ENCODE measurements at regions not wholly inside any gene's neighbourhood (a gene's known extent, or its start where the extent isn't known, plus 50 kb on each side); places are given as distances from the start of the nearest gene placed in this dataset.

- no peak for TF ChIP-seq EZH2 (IDR thresholded peaks at IDR 0.05; ENCODE audit: borderline replicate concordance, low read depth, low read length, severe bottlenecking)
- TF ChIP-seq, protein P1, sequence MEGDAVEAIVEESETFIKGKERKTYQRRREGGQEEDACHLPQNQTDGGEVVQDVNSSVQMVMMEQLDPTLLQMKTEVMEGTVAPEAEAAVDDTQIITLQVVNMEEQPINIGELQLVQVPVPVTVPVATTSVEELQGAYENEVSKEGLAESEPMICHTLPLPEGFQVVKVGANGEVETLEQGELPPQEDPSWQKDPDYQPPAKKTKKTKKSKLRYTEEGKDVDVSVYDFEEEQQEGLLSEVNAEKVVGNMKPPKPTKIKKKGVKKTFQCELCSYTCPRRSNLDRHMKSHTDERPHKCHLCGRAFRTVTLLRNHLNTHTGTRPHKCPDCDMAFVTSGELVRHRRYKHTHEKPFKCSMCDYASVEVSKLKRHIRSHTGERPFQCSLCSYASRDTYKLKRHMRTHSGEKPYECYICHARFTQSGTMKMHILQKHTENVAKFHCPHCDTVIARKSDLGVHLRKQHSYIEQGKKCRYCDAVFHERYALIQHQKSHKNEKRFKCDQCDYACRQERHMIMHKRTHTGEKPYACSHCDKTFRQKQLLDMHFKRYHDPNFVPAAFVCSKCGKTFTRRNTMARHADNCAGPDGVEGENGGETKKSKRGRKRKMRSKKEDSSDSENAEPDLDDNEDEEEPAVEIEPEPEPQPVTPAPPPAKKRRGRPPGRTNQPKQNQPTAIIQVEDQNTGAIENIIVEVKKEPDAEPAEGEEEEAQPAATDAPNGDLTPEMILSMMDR (IDR thresholded peaks at IDR 0.05; ENCODE audit: borderline replicate concordance, extremely low read depth, low read length, poor library complexity, severe bottlenecking), result no peak
- no peak overlapping the region for H3K4me3 ChIP-seq (ENCODE audit: low read depth in 1 of 2, low read length in 2 of 2)
- no peak overlapping the region for H3K4me2 ChIP-seq (ENCODE audit: insufficient read depth, low read length)
- H3K9me3 ChIP-seq (ENCODE audit: insufficient read depth, low read length, severe bottlenecking), result no peaks in the 10 kb centered on the region
- H3K4me1 ChIP-seq (ENCODE audit: insufficient read depth, low read length), result no peaks in the 10 kb centered on the region
- no peak overlapping the region for H3K27ac ChIP-seq (ENCODE audit: low read length)
- H2AFZ ChIP-seq (ENCODE audit: low read depth, low read length), result no peak overlapping the region
- no peak overlapping the region for H3K9ac ChIP-seq (ENCODE audit: low read depth, low read length)
- H3K79me2 ChIP-seq (ENCODE audit: insufficient read depth, low read length), result no peaks in the 10 kb centered on the region
- no peaks in the 10 kb centered on the region for H3K36me3 ChIP-seq (ENCODE audit: insufficient read depth, low read length)
- no peaks in the 10 kb centered on the region; the same call in 1 of the 2 replicates for H4K20me1 ChIP-seq (ENCODE audit: insufficient read depth, low read length)
- no peak for ATAC-seq (ENCODE audit: insufficient read depth, low read depth)
- H3K27me3 ChIP-seq (ENCODE audit: insufficient read depth, low read length, poor library complexity), result peaks cover 16% of the 10 kb centered on the region
- no peak for DNase-seq
These were observed 63.1 kb downstream of the SPATA19 start for GRCh38 chr11:133782116-133782725.

- no peak overlapping the region for H3K4me3 ChIP-seq (ENCODE audit: low read depth in 1 of 2, low read length in 2 of 2)
- DNase-seq, result no peak
- no peak overlapping the region for H3K27ac ChIP-seq (ENCODE audit: low read length)
- no peak overlapping the region for H3K9ac ChIP-seq (ENCODE audit: low read depth, low read length)
- no peaks in the 10 kb centered on the region for H3K79me2 ChIP-seq (ENCODE audit: insufficient read depth, low read length)
- H3K4me1 ChIP-seq (ENCODE audit: insufficient read depth, low read length), result no peaks in the 10 kb centered on the region
- H3K4me2 ChIP-seq (ENCODE audit: insufficient read depth, low read length), result no peak overlapping the region
- TF ChIP-seq EZH2 (IDR thresholded peaks at IDR 0.05; ENCODE audit: borderline replicate concordance, low read depth, low read length, severe bottlenecking), result no peak
- TF ChIP-seq, protein P1 (IDR thresholded peaks at IDR 0.05; ENCODE audit: borderline replicate concordance, extremely low read depth, low read length, poor library complexity, severe bottlenecking), result no peak
- no peak overlapping the region for H2AFZ ChIP-seq (ENCODE audit: low read depth, low read length)
- H3K9me3 ChIP-seq (ENCODE audit: insufficient read depth, low read length, severe bottlenecking), result no peaks in the 10 kb centered on the region
- H3K27me3 ChIP-seq (ENCODE audit: insufficient read depth, low read length, poor library complexity), result peaks cover 6% of the 10 kb centered on the region
- no peak for ATAC-seq (ENCODE audit: insufficient read depth, low read depth)
- no peaks in the 10 kb centered on the region; the same call in 1 of the 2 replicates for H4K20me1 ChIP-seq (ENCODE audit: insufficient read depth, low read length)
- H3K36me3 ChIP-seq (ENCODE audit: insufficient read depth, low read length), result no peaks in the 10 kb centered on the region
These were observed 67.2 kb downstream of the SPATA19 start for GRCh38 chr11:133778161-133778560.

GRCh38 chr11:133776671-133777367 lies 68.5 kb downstream of the SPATA19 start:
- H3K4me2 ChIP-seq (ENCODE audit: insufficient read depth, low read length), result no peak overlapping the region
- H3K4me3 ChIP-seq (ENCODE audit: low read depth in 1 of 2, low read length in 2 of 2), result no peak overlapping the region
- no peaks in the 10 kb centered on the region; the same call in 1 of the 2 replicates for H4K20me1 ChIP-seq (ENCODE audit: insufficient read depth, low read length)
- no peaks in the 10 kb centered on the region for H3K79me2 ChIP-seq (ENCODE audit: insufficient read depth, low read length)
- ATAC-seq (ENCODE audit: insufficient read depth, low read depth) (no peak), DNase-seq (no peak)
- TF ChIP-seq, protein P1 (IDR thresholded peaks at IDR 0.05; ENCODE audit: borderline replicate concordance, extremely low read depth, low read length, poor library complexity, severe bottlenecking), result no peak
- no peak for TF ChIP-seq EZH2 (IDR thresholded peaks at IDR 0.05; ENCODE audit: borderline replicate concordance, low read depth, low read length, severe bottlenecking)
- no peaks in the 10 kb centered on the region for H3K4me1 ChIP-seq (ENCODE audit: insufficient read depth, low read length)
- no peaks in the 10 kb centered on the region for H3K36me3 ChIP-seq (ENCODE audit: insufficient read depth, low read length)
- H3K9ac ChIP-seq (ENCODE audit: low read depth, low read length), result no peak overlapping the region
- no peaks in the 10 kb centered on the region for H3K9me3 ChIP-seq (ENCODE audit: insufficient read depth, low read length, severe bottlenecking)
- no peak overlapping the region for H2AFZ ChIP-seq (ENCODE audit: low read depth, low read length)
- H3K27ac ChIP-seq (ENCODE audit: low read length), result no peak overlapping the region
- peaks cover 6% of the 10 kb centered on the region for H3K27me3 ChIP-seq (ENCODE audit: insufficient read depth, low read length, poor library complexity)

Measured in DND-41 (cell line).